ENCODE measurements at regions not wholly inside any gene's neighbourhood (a gene's known extent, or its start where the extent isn't known, plus 50 kb on each side); places are given as distances from the start of the nearest gene placed in this dataset.
A peak's percentile ranks its signal among the peaks of the same experiment; 100 is the strongest.

- no peak overlapping the region for H3K4me3 Mint-ChIP-seq
- POLR2A ChIA-PET, result no interaction called here
- CTCF ChIA-PET, result interaction anchor here (0.6 kb wide), 1 partner anchor 224 kb away, joined by 5 read pairs; no protein-coding TSS in a partner anchor
- intact Hi-C loops (cut with micrococcal nuclease), result no loop called here
- no peak for DNase-seq
- no peaks in the 10 kb centered on the region for H3K36me3 Mint-ChIP-seq
- no peaks in the 10 kb centered on the region for H3K4me1 Mint-ChIP-seq (ENCODE audit: low read depth)
- H3K27ac Mint-ChIP-seq, result no peak overlapping the region
- H3K9me3 Mint-ChIP-seq, result peaks cover 9% of the 10 kb centered on the region
- peaks cover 1% of the 10 kb centered on the region for H3K27me3 Mint-ChIP-seq
These were observed 242.4 kb downstream of the C16orf95 start for GRCh38 chr16:87074641-87075318.

GRCh38 chr16:87075319-87075860 is 241.8 kb downstream of the C16orf95 start:
- no peak overlapping the region for H3K27ac Mint-ChIP-seq
- ChIA-PET CTCF (no interaction called here), POLR2A (no interaction called here)
- DNase-seq, result no peak
- no peaks in the 10 kb centered on the region for H3K4me1 Mint-ChIP-seq (ENCODE audit: low read depth)
- intact Hi-C loops (cut with micrococcal nuclease), result no loop called here
- peaks cover 12% of the 10 kb centered on the region for H3K9me3 Mint-ChIP-seq
- no peak overlapping the region for H3K4me3 Mint-ChIP-seq
- peaks cover 1% of the 10 kb centered on the region for H3K27me3 Mint-ChIP-seq
- no peaks in the 10 kb centered on the region for H3K36me3 Mint-ChIP-seq

- H3K27me3 Mint-ChIP-seq, result peaks cover 1% of the 10 kb centered on the region
- POLR2A ChIA-PET, result no interaction called here
- intact Hi-C loops (cut with micrococcal nuclease), result no loop called here
These were observed 240.8 kb downstream of the C16orf95 start for GRCh38 chr16:87076331-87076949.

GRCh38 chr16:87076950-87077749 is 240.0 kb downstream of the C16orf95 start:
- peaks cover 1% of the 10 kb centered on the region for H3K27me3 Mint-ChIP-seq
- CTCF ChIA-PET, result interaction anchor here (1.1 to 1.3 kb wide), 2 partner anchors 14 to 17 kb away, joined by 3 to 7 read pairs; no protein-coding TSS in a partner anchor
- H3K27ac Mint-ChIP-seq, result no peak overlapping the region
- DNase-seq, result peak; percentile 54
- no peaks in the 10 kb centered on the region for H3K4me1 Mint-ChIP-seq (ENCODE audit: low read depth)
- POLR2A ChIA-PET, result no interaction called here
- no peaks in the 10 kb centered on the region for H3K36me3 Mint-ChIP-seq
- H3K4me3 Mint-ChIP-seq, result no peak overlapping the region
- H3K9me3 Mint-ChIP-seq, result peaks cover 30% of the 10 kb centered on the region
- intact Hi-C loops (cut with micrococcal nuclease), result no loop called here

More at GRCh38 chr16:87076331-87076949, 240.8 kb downstream of the C16orf95 start:
- Mint-ChIP-seq H3K4me1 (ENCODE audit: low read depth) (no peaks in the 10 kb centered on the region), H3K9me3 (peaks cover 23% of the 10 kb centered on the region), H3K4me3 (no peak overlapping the region), H3K36me3 (no peaks in the 10 kb centered on the region), H3K27ac (no peak overlapping the region)
- CTCF ChIA-PET, result interaction anchor here (0.7 to 1.3 kb wide), 3 partner anchors 14 to 116 kb away, joined by 3 to 7 read pairs (median 3); no protein-coding TSS in a partner anchor
- no peak for DNase-seq

GRCh38 chr16:87077750-87078127 is 239.5 kb downstream of the C16orf95 start:
- Mint-ChIP-seq H3K9me3 (peaks cover 31% of the 10 kb centered on the region), H3K27me3 (peaks cover 1% of the 10 kb centered on the region), H3K4me3 (no peak overlapping the region), H3K36me3 (no peaks in the 10 kb centered on the region), H3K4me1 (ENCODE audit: low read depth) (no peaks in the 10 kb centered on the region), H3K27ac (no peak overlapping the region)
- ChIA-PET CTCF (interaction anchor here (1.1 to 1.3 kb wide), 2 partner anchors 15 to 18 kb away, joined by 3 to 7 read pairs; no protein-coding TSS in a partner anchor), POLR2A (no interaction called here)
- intact Hi-C loops (cut with micrococcal nuclease), result no loop called here
- DNase-seq, result no peak

- no peak for DNase-seq
- Mint-ChIP-seq H3K4me1 (ENCODE audit: low read depth) (no peaks in the 10 kb centered on the region), H3K4me3 (no peak overlapping the region), H3K36me3 (no peaks in the 10 kb centered on the region), H3K27ac (no peak overlapping the region), H3K27me3 (peaks cover 1% of the 10 kb centered on the region), H3K9me3 (peaks cover 32% of the 10 kb centered on the region)
- CTCF ChIA-PET, result no interaction called here
- intact Hi-C loops (cut with micrococcal nuclease), result no loop called here
- POLR2A ChIA-PET, result no interaction called here
These were observed 236.5 kb downstream of the C16orf95 start for GRCh38 chr16:87080571-87081167.

- H3K27ac Mint-ChIP-seq, result no peak overlapping the region
- H3K36me3 Mint-ChIP-seq, result no peaks in the 10 kb centered on the region
- intact Hi-C loops (cut with micrococcal nuclease), result no loop called here
- DNase-seq, result no peak
- no peaks in the 10 kb centered on the region for H3K4me1 Mint-ChIP-seq (ENCODE audit: low read depth)
- ChIA-PET CTCF (no interaction called here), POLR2A (no interaction called here)
- H3K9me3 Mint-ChIP-seq, result peaks cover 20% of the 10 kb centered on the region
- no peaks in the 10 kb centered on the region for H3K27me3 Mint-ChIP-seq
- H3K4me3 Mint-ChIP-seq, result no peak overlapping the region
These were observed 231.8 kb downstream of the C16orf95 start for GRCh38 chr16:87085441-87085840.

- no peaks in the 10 kb centered on the region for H3K27me3 Mint-ChIP-seq
- ChIA-PET CTCF (interaction anchor here (0.7 kb wide), 1 partner anchor 24 kb away, joined by 3 read pairs; no protein-coding TSS in a partner anchor), POLR2A (no interaction called here)
- H3K9me3 Mint-ChIP-seq, result peaks cover 12% of the 10 kb centered on the region
- H3K36me3 Mint-ChIP-seq, result no peaks in the 10 kb centered on the region
- no peak overlapping the region for H3K27ac Mint-ChIP-seq
- intact Hi-C loops (cut with micrococcal nuclease), result no loop called here
- H3K4me1 Mint-ChIP-seq (ENCODE audit: low read depth), result no peaks in the 10 kb centered on the region
- H3K4me3 Mint-ChIP-seq, result no peak overlapping the region
- DNase-seq, result no peak
These were observed 231.0 kb downstream of the C16orf95 start for GRCh38 chr16:87086156-87086555.

GRCh38 chr16:87086575-87086974 is 230.6 kb downstream of the C16orf95 start:
- Mint-ChIP-seq H3K9me3 (peaks cover 8% of the 10 kb centered on the region), H3K36me3 (no peaks in the 10 kb centered on the region), H3K27ac (no peak overlapping the region), H3K4me1 (ENCODE audit: low read depth) (no peaks in the 10 kb centered on the region), H3K4me3 (no peak overlapping the region), H3K27me3 (no peaks in the 10 kb centered on the region)
- ChIA-PET POLR2A (no interaction called here), CTCF (no interaction called here)
- intact Hi-C loops (cut with micrococcal nuclease), result no loop called here
- DNase-seq, result no peak

- H3K4me1 Mint-ChIP-seq (ENCODE audit: low read depth), result no peaks in the 10 kb centered on the region
- CTCF ChIA-PET, result no interaction called here
- intact Hi-C loops (cut with micrococcal nuclease), result no loop called here
These were observed 224.2 kb downstream of the C16orf95 start for GRCh38 chr16:87092958-87093357.

GRCh38 chr16:87093804-87094555 is 223.2 kb downstream of the C16orf95 start:
- intact Hi-C loops (cut with micrococcal nuclease), result no loop called here
- no peak overlapping the region for H3K27ac Mint-ChIP-seq
- POLR2A ChIA-PET, result no interaction called here
- H3K4me3 Mint-ChIP-seq, result no peak overlapping the region
- no peak for DNase-seq
- no peaks in the 10 kb centered on the region for H3K36me3 Mint-ChIP-seq
- H3K4me1 Mint-ChIP-seq (ENCODE audit: low read depth), result no peaks in the 10 kb centered on the region
- CTCF ChIA-PET, result no interaction called here
- peaks cover 2% of the 10 kb centered on the region for H3K27me3 Mint-ChIP-seq
- H3K9me3 Mint-ChIP-seq, result no peaks in the 10 kb centered on the region

More at GRCh38 chr16:87092958-87093357, 224.2 kb downstream of the C16orf95 start:
- Mint-ChIP-seq H3K4me3 (no peak overlapping the region), H3K36me3 (no peaks in the 10 kb centered on the region), H3K27ac (no peak overlapping the region), H3K9me3 (no peaks in the 10 kb centered on the region), H3K27me3 (peaks cover 2% of the 10 kb centered on the region)
- POLR2A ChIA-PET, result no interaction called here
- DNase-seq, result no peak
